GM12874 (cell line): ENCODE measurements at regions not wholly inside any gene's neighbourhood (a gene's known extent, or its start where the extent isn't known, plus 50 kb on each side); places are given as distances from the start of the nearest gene placed in this dataset.

Experiments used
- CTCF ChIP-seq: IDR thresholded peaks from 2 replicates; pipeline ENCODE4 v1.5.1; 2011; ENCODE audit warnings: low read depth, mild to moderate bottlenecking, control low read depth, low read length, moderate library complexity; ENCODE audit not compliant: insufficient read depth

- TF ChIP-seq CTCF = no peak
These were observed 373.7 kb upstream of the SMIM21 start for GRCh38 chr18:75801178-75801577.

DNA sequence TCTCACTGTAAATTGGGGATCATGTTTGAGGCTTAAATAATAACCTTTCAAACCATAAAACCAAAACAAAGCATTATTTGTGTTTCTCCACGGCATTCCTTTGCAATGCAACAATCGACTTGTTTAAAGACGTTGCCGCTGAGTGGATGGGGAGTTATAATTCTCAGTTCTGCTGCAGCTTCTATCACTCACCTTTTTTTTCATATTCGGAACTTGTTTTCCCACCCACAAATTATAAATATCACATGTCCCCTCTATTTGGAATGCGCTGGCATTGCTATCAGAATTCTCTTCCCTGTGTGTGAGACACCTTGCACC is 372.8 kb upstream of the SMIM21 start:
- no peak for TF ChIP-seq CTCF

GRCh38 chr18:75799449-75800330 is 372.2 kb upstream of the SMIM21 start:
- no peak for TF ChIP-seq CTCF

DNA sequence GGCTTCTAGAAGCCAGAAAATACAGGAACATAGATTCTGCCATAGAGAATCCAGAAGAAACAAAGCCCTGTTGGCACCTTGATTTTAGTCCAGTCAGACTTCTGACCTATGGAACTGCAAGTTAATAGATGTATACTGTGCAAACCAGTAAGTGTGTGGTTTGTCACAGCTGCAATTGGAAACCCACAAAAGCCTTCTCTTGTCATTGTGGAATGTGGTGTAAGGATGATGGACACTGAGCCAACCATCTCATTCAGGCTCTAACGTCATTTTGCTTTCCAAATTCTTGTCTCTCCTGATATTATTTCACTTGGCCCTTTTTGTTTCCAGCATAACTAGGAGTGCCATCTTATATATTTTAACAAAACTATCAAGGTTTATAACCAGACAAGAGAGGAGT is 369.5 kb upstream of the SMIM21 start:
- no peak for TF ChIP-seq CTCF

- no peak for TF ChIP-seq CTCF
These were observed 363.3 kb upstream of the SMIM21 start for GRCh38 chr18:75790796-75791195.

DNA sequence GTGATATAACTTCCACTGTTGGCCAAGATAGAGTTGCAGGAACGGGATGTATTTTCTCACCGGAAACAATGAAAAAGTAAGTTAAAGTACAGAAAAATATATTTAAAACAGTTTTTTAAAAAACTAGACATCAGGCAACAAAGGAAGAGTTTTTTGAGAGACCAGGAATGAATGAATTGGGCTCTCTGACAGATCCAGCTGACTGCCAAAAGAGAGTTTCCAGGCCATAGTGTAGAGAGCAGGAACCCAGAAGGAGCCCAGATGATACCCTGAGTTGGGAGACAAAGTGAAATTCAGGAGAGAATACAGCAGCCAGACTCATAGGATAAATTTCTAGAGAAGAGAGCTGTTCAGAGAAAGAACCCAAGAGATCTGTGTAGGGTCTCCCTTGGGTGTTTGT is 362.6 kb upstream of the SMIM21 start:
- no peak for TF ChIP-seq CTCF

- no peak for TF ChIP-seq CTCF
These were observed 358.3 kb upstream of the SMIM21 start for GRCh38 chr18:75785834-75786233.
